ENCODE measurements at regions not wholly inside any gene's neighbourhood (a gene's known extent, or its start where the extent isn't known, plus 50 kb on each side); places are given as distances from the start of the nearest gene placed in this dataset.

- no peak for FAIRE-seq
- no TSS peak for BruUV-seq (replicated peaks)
- no peaks in the 10 kb centered on the region for H3K9me3 ChIP-seq (replicated peaks; ENCODE audit: control insufficient read depth, insufficient read depth, low read length)
- ChIA-PET POLR2A (no interaction called here), CTCF (no interaction called here)
- TF ChIP-seq JUN (IDR thresholded peaks at IDR 0.05; ENCODE audit: borderline replicate concordance, insufficient read depth, insufficient read length, low read depth) (no peak), FOS (IDR thresholded peaks at IDR 0.05; ENCODE audit: borderline replicate concordance, insufficient read depth, low read length) (no peak), EZH2 (IDR thresholded peaks at IDR 0.05; ENCODE audit: borderline replicate concordance, low read depth, low read length, severe bottlenecking) (no peak), MAX (IDR thresholded peaks at IDR 0.05; ENCODE audit: insufficient read depth, insufficient read length) (no peak), MYC (IDR thresholded peaks at IDR 0.05; ENCODE audit: low read depth, low read length) (no peak), GATA2 (IDR thresholded peaks at IDR 0.05; ENCODE audit: insufficient read depth, insufficient read length, low read depth, low read length) (no peak), POLR2AphosphoS5 (IDR thresholded peaks at IDR 0.05; ENCODE audit: insufficient read depth, low read depth, low read length) (no peak), POLR2A (IDR thresholded peaks at IDR 0.05; ENCODE audit: low read depth, low read length) (no peak)
- TF ChIP-seq, protein P1, sequence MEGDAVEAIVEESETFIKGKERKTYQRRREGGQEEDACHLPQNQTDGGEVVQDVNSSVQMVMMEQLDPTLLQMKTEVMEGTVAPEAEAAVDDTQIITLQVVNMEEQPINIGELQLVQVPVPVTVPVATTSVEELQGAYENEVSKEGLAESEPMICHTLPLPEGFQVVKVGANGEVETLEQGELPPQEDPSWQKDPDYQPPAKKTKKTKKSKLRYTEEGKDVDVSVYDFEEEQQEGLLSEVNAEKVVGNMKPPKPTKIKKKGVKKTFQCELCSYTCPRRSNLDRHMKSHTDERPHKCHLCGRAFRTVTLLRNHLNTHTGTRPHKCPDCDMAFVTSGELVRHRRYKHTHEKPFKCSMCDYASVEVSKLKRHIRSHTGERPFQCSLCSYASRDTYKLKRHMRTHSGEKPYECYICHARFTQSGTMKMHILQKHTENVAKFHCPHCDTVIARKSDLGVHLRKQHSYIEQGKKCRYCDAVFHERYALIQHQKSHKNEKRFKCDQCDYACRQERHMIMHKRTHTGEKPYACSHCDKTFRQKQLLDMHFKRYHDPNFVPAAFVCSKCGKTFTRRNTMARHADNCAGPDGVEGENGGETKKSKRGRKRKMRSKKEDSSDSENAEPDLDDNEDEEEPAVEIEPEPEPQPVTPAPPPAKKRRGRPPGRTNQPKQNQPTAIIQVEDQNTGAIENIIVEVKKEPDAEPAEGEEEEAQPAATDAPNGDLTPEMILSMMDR (IDR thresholded peaks at IDR 0.05; ENCODE audit: extremely low read depth in 1 of 2, insufficient read depth in 1 of 2, low read depth in 1 of 2, low read length in 2 of 2) = no peak
- H3K79me2 ChIP-seq (ENCODE audit: control insufficient read depth, insufficient read depth, low read length) = no peaks in the 10 kb centered on the region
- DNase-seq (ENCODE audit: low read depth, low spot score) = no peak
- H3K27me3 ChIP-seq (ENCODE audit: control insufficient read depth in 2 of 2, insufficient read depth in 2 of 2, low read length in 2 of 2) = no peaks in the 10 kb centered on the region
- no peak overlapping the region for H3K4me3 ChIP-seq (replicated peaks in 1 of 3; ENCODE audit: insufficient read depth in 1 of 3, low read depth in 1 of 3, low read length in 3 of 3)
- no peaks in the 10 kb centered on the region for H3K36me3 ChIP-seq (ENCODE audit: control insufficient read depth in 2 of 2, extremely low read depth in 1 of 2, insufficient read depth in 2 of 2, low read length in 2 of 2)
- intact Hi-C loops (cut with micrococcal nuclease) (no loop called here), dilution Hi-C loops (cut with MboI; ENCODE audit: extremely low pct_ligation_motif_present, low sequenced_read_pairs) (no loop called here)
- no peak overlapping the region for H3K27ac ChIP-seq (ENCODE audit: insufficient read depth, low read depth, low read length)
- no peak overlapping the region for H2AFZ ChIP-seq (ENCODE audit: low read depth, low read length)
- H3K4me2 ChIP-seq (ENCODE audit: insufficient read depth, low read length) = no peak overlapping the region
- H4K20me1 ChIP-seq (replicated peaks; ENCODE audit: control insufficient read depth, extremely low read depth, insufficient read depth, low read length) = no peaks in the 10 kb centered on the region
- H3K9ac ChIP-seq (replicated peaks; ENCODE audit: extremely low read depth, insufficient read depth, low read length) = no peak overlapping the region
- H3K9me1 ChIP-seq (replicated peaks; ENCODE audit: control insufficient read depth, extremely low read depth, insufficient read depth, low read length) = no peaks in the 10 kb centered on the region
- no peaks in the 10 kb centered on the region for H3K4me1 ChIP-seq (ENCODE audit: control insufficient read depth, extremely low read depth, insufficient read depth, low read length)
These were observed 224.5 kb downstream of the TEX13C start for GRCh38 chrX:125544031-125544660.
